ENCODE measurements at regions not wholly inside any gene's neighbourhood (a gene's known extent, or its start where the extent isn't known, plus 50 kb on each side); places are given as distances from the start of the nearest gene placed in this dataset.
A peak's percentile ranks its signal among the peaks of the same experiment; 100 is the strongest.

DNA sequence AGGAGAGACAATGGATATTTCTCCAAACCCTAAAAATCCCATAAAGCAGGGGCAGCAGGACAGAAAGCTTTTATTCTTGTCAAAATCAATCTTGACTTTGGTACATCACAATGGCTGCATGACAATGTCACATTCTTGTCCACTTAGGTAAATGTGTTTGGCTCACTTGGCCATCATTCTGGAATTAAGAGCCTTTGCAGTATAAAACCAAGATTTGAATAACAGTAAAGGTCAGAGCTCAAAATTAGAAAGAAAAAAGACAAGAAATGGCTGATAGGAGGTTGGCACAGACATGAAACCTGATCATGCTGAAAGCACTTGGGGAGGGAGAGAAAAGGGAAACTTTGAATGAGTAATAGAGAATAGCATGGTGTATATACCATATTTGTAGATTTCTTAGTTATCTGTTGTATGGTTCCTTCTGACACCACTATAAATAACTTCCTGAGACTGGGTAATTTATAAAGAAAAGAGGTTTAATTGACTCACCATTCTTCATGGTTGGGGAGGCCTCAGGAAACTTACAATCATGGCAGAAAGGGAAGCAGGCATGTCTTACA is 158.5 kb upstream of the SGO1 start:
- Mint-ChIP-seq H3K4me1 (peaks cover 8% of the 10 kb centered on the region), H3K27me3 (ENCODE audit: low read depth) (no peaks in the 10 kb centered on the region), H3K4me3 (no peak overlapping the region), H3K27ac (no peak overlapping the region), H3K36me3 (no peaks in the 10 kb centered on the region), H3K9me3 (no peaks in the 10 kb centered on the region)
- no peak for DNase-seq (ENCODE audit: low spot score in 2 of 2, unreplicated experiment in 2 of 2)
- TF ChIP-seq, protein P1, sequence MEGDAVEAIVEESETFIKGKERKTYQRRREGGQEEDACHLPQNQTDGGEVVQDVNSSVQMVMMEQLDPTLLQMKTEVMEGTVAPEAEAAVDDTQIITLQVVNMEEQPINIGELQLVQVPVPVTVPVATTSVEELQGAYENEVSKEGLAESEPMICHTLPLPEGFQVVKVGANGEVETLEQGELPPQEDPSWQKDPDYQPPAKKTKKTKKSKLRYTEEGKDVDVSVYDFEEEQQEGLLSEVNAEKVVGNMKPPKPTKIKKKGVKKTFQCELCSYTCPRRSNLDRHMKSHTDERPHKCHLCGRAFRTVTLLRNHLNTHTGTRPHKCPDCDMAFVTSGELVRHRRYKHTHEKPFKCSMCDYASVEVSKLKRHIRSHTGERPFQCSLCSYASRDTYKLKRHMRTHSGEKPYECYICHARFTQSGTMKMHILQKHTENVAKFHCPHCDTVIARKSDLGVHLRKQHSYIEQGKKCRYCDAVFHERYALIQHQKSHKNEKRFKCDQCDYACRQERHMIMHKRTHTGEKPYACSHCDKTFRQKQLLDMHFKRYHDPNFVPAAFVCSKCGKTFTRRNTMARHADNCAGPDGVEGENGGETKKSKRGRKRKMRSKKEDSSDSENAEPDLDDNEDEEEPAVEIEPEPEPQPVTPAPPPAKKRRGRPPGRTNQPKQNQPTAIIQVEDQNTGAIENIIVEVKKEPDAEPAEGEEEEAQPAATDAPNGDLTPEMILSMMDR (IDR thresholded peaks at IDR 0.05; ENCODE audit: unreplicated experiment) = no peak

DNA sequence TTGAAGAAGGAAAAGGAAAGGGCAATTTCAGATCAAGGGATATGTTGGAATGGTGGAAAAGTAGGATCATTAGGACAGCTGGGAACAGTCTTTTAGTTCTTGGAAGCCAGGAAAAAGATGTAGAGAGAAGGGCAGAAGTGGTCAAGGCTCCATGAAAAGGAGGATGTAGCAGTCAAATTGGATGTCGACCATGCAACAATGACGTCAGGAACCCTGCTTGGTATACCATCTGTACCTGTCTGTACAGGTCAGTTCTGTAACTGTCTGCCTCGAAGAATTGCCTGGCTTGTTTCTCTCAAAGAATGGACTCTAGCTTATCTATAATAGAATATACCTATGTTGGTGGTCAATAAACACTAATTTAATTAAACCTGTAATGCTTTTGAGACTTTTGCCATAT is 157.8 kb upstream of the SGO1 start:
- H3K36me3 Mint-ChIP-seq = no peaks in the 10 kb centered on the region
- peaks cover 8% of the 10 kb centered on the region for H3K4me1 Mint-ChIP-seq
- H3K27me3 Mint-ChIP-seq (ENCODE audit: low read depth) = no peaks in the 10 kb centered on the region
- no peak overlapping the region for H3K4me3 Mint-ChIP-seq
- no peaks in the 10 kb centered on the region for H3K9me3 Mint-ChIP-seq
- no peak for DNase-seq (ENCODE audit: low spot score in 2 of 2, unreplicated experiment in 2 of 2)
- no peak overlapping the region for H3K27ac Mint-ChIP-seq
- TF ChIP-seq, protein P1 (IDR thresholded peaks at IDR 0.05; ENCODE audit: unreplicated experiment) = no peak

DNA sequence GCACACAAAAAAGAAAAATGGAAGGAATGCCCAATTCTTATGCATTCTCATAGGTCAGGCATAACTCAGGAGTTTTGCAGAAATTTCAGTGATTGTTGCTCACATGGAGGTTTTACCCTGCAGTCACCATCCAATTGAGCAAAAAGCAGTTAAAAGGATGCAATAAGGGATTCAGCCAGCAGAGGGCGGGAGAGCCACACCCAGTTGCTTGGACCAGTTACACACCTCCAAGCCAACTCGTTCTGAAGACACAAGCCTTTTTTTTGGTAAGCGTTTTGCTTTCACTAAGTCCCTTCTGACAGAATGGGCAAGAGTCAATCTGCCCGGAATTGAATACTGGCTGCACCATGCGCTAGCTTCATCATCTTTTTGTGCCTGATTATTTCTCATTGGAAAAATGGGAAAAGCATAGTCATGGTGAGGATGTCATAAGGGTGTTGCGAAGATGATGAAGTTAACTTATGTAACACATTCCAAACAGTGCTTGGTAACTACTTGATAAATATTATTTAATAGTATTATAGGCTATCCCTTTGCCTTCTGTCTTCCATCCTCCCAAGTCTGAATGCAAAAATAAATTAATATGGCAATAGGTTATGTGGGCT is 154.4 kb upstream of the SGO1 start:
- H3K4me1 Mint-ChIP-seq = peaks cover 8% of the 10 kb centered on the region
- no peaks in the 10 kb centered on the region for H3K27me3 Mint-ChIP-seq (ENCODE audit: low read depth)
- no peak overlapping the region for H3K4me3 Mint-ChIP-seq
- H3K36me3 Mint-ChIP-seq = no peaks in the 10 kb centered on the region
- DNase-seq (ENCODE audit: low spot score in 2 of 2, unreplicated experiment in 2 of 2) = peak; percentile 41 to 82
- TF ChIP-seq, protein P1 (IDR thresholded peaks at IDR 0.05; ENCODE audit: unreplicated experiment) = peak; percentile 95
- no peak overlapping the region for H3K27ac Mint-ChIP-seq
- H3K9me3 Mint-ChIP-seq = no peaks in the 10 kb centered on the region

DNA sequence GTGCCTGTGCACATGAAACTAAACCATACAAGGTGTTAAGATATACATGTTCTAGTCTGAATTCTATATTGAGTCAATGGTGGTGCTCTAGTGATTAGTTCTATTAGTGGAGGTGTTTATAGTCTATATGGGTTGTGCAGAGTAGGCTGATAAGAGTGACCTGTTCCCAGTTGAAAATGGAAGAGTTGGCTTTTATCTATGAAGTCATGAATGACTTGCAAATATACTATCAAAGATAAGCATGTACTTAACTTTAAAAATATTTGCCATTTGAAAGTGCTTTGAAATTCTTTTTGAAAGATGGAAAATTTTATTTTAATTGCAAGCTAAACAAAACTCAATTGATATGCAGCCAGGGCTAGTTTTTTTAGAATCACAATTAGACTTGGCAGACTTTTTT is 150.6 kb upstream of the SGO1 start:
- H3K4me3 Mint-ChIP-seq = no peak overlapping the region
- peaks cover 5% of the 10 kb centered on the region for H3K27me3 Mint-ChIP-seq (ENCODE audit: low read depth)
- no peaks in the 10 kb centered on the region for H3K36me3 Mint-ChIP-seq
- TF ChIP-seq, protein P1 (IDR thresholded peaks at IDR 0.05; ENCODE audit: unreplicated experiment) = no peak
- no peaks in the 10 kb centered on the region for H3K4me1 Mint-ChIP-seq
- no peaks in the 10 kb centered on the region for H3K9me3 Mint-ChIP-seq
- H3K27ac Mint-ChIP-seq = no peak overlapping the region
- DNase-seq (ENCODE audit: low spot score in 2 of 2, unreplicated experiment in 2 of 2) = no peak

DNA sequence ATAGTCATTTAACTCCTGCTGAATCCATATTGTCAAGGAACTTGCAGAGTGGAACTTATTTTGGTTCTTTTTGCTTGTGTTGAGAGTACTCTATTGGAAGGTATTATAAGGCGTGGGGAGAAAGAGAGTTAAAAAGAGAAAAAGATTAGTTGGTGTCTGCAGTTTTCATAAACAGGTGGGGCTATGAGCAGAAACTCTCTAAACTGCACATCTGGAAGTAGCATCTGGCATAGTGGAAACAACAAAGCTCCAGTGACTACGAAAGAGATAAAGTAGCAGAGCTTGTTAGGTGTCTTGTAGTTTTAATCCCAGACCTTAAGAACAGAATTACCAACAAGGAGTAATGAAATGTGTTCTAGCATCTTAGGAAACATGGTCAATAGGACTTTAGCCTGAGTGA is 148.8 kb upstream of the SGO1 start:
- no peak for DNase-seq (ENCODE audit: low spot score in 2 of 2, unreplicated experiment in 2 of 2)
- no peak overlapping the region for H3K27ac Mint-ChIP-seq
- H3K4me3 Mint-ChIP-seq = no peak overlapping the region
- TF ChIP-seq, protein P1 (IDR thresholded peaks at IDR 0.05; ENCODE audit: unreplicated experiment) = no peak
- no peaks in the 10 kb centered on the region for H3K36me3 Mint-ChIP-seq
- no peaks in the 10 kb centered on the region for H3K4me1 Mint-ChIP-seq
- no peaks in the 10 kb centered on the region for H3K9me3 Mint-ChIP-seq
- H3K27me3 Mint-ChIP-seq (ENCODE audit: low read depth) = peaks cover 5% of the 10 kb centered on the region

Data from mesothelial cell of epicardium (in vitro differentiated cells).